IPS-15b (cell line): ENCODE measurements at regions not wholly inside any gene's neighbourhood (a gene's known extent, or its start where the extent isn't known, plus 50 kb on each side); places are given as distances from the start of the nearest gene placed in this dataset.
"Not testable (repeated sequence)": the region's sequence is repeated elsewhere in the genome, so short reads cannot be mapped to it uniquely, and the experiment has no call there.

Experiments used
- H3K27me3 ChIP-seq: one replicate; pipeline ENCODE4 v1.6.1; 2013; ENCODE audit warnings: low read length; ENCODE audit not compliant: control insufficient read depth, insufficient read depth
- H3K36me3 ChIP-seq: one replicate; pipeline ENCODE4 v1.6.1; 2013; ENCODE audit warnings: low read length; ENCODE audit not compliant: control insufficient read depth, insufficient read depth
- H3K4me1 ChIP-seq: one replicate; pipeline ENCODE4 v1.6.1; 2013; ENCODE audit warnings: mild to moderate bottlenecking, low read length; ENCODE audit not compliant: control insufficient read depth, insufficient read depth
- H3K4me3 ChIP-seq: one replicate; pipeline ENCODE4 v1.5.1; 2013; ENCODE audit warnings: low read depth, low read length
- H3K9ac ChIP-seq: one replicate; pipeline ENCODE4 v1.6.1; 2013; ENCODE audit warnings: low read depth, mild to moderate bottlenecking, low read length
- H3K9me3 ChIP-seq: one replicate; pipeline ENCODE4 v1.6.1; 2013; ENCODE audit warnings: mild to moderate bottlenecking, low read length; ENCODE audit not compliant: control insufficient read depth, insufficient read depth

- Histone ChIP-seq H3K4me3 (peak overlapping the region; percentile 4), H3K4me1 (peaks cover 9% of the 10 kb centered on the region), H3K27me3 (no peaks in the 10 kb centered on the region), H3K9ac (no peak overlapping the region), H3K9me3 (peaks cover 6% of the 10 kb centered on the region), H3K36me3 (no peaks in the 10 kb centered on the region)
These were observed 71.1 kb upstream of the RAP1B start for GRCh38 chr12:68539615-68539952.

- not testable (repeated sequence) for H3K9me3 ChIP-seq, H3K4me1 ChIP-seq, H3K27me3 ChIP-seq, H3K9ac ChIP-seq, H3K36me3 ChIP-seq, H3K4me3 ChIP-seq
These were observed 69.9 kb upstream of the RAP1B start for GRCh38 chr12:68540768-68541167.

GRCh38 chr12:68547318-68547717 lies 63.4 kb upstream of the RAP1B start:
- H3K9me3 ChIP-seq, H3K36me3 ChIP-seq, H3K4me1 ChIP-seq, H3K9ac ChIP-seq, H3K27me3 ChIP-seq, H3K4me3 ChIP-seq: not testable (repeated sequence)

GRCh38 chr12:68552605-68553195 lies 58.0 kb upstream of the RAP1B start:
- not testable (repeated sequence) for H3K9ac ChIP-seq, H3K36me3 ChIP-seq, H3K9me3 ChIP-seq

GRCh38 chr12:68557011-68557730 lies 53.5 kb upstream of the RAP1B start:
- no peaks in the 10 kb centered on the region for H3K9me3 ChIP-seq
- H3K36me3 ChIP-seq: no peaks in the 10 kb centered on the region
- H3K4me1 ChIP-seq: no peaks in the 10 kb centered on the region
- H3K9ac ChIP-seq: no peak overlapping the region
- H3K4me3 ChIP-seq: no peak overlapping the region
- no peaks in the 10 kb centered on the region for H3K27me3 ChIP-seq

More at GRCh38 chr12:68552605-68553195, 58.0 kb upstream of the RAP1B start:
- H3K27me3 ChIP-seq, H3K4me3 ChIP-seq, H3K4me1 ChIP-seq: not testable (repeated sequence)

GRCh38 chr12:68559246-68559645 lies 51.5 kb upstream of the RAP1B start:
- Histone ChIP-seq H3K36me3 (no peaks in the 10 kb centered on the region), H3K4me1 (no peaks in the 10 kb centered on the region), H3K27me3 (no peaks in the 10 kb centered on the region), H3K4me3 (no peak overlapping the region), H3K9ac (no peak overlapping the region), H3K9me3 (no peaks in the 10 kb centered on the region)

- H3K4me3 ChIP-seq: no peak overlapping the region
- no peaks in the 10 kb centered on the region for H3K27me3 ChIP-seq
- H3K9me3 ChIP-seq: no peaks in the 10 kb centered on the region
- H3K9ac ChIP-seq: no peak overlapping the region
- H3K4me1 ChIP-seq: no peaks in the 10 kb centered on the region
- no peaks in the 10 kb centered on the region for H3K36me3 ChIP-seq
These were observed 50.5 kb upstream of the RAP1B start for GRCh38 chr12:68559984-68560850.

- no peak overlapping the region for H3K9ac ChIP-seq
These were observed 49.8 kb upstream of the RAP1B start for GRCh38 chr12:68560851-68561422.

More at GRCh38 chr12:68560851-68561422, 49.8 kb upstream of the RAP1B start:
- H3K4me1 ChIP-seq: no peaks in the 10 kb centered on the region
- no peaks in the 10 kb centered on the region for H3K27me3 ChIP-seq
- H3K36me3 ChIP-seq: no peaks in the 10 kb centered on the region
- H3K4me3 ChIP-seq: no peak overlapping the region
- H3K9me3 ChIP-seq: no peaks in the 10 kb centered on the region
